CD14-positive monocyte (primary cell): ENCODE measurements at regions not wholly inside any gene's neighbourhood (a gene's known extent, or its start where the extent isn't known, plus 50 kb on each side); places are given as distances from the start of the nearest gene placed in this dataset.

Source experiments
- DNase-seq, 3 donors: peaks; one replicate each; pipeline ENCODE4 v3.0.0-alpha.2; 2011 to 2022
- H2AFZ ChIP-seq: 2 replicates; pipeline ENCODE4 v1.6.0; 2012; ENCODE audit warnings: mild to moderate bottlenecking, low read depth, low read length, inconsistent platforms; ENCODE audit not compliant: insufficient read depth, poor library complexity, severe bottlenecking
- H3K27ac ChIP-seq, 2 donors: 1 replicate in 1 of 2; 2 replicates in 1 of 2; pipeline ENCODE4 v1.5.1; 2012 to 2013; ENCODE audit warnings: low read length in 2 of 2, control low read depth in 1 of 2, inconsistent platforms in 1 of 2, low read depth in 1 of 2, mild to moderate bottlenecking in 1 of 2
- H3K27me3 ChIP-seq, 2 donors: one replicate each; pipeline versions ENCODE4 v1.6.0 to v1.6.1; 2011 to 2013; ENCODE audit warnings: low read length in 2 of 2; ENCODE audit not compliant: control insufficient read depth in 2 of 2, insufficient read depth in 2 of 2
- H3K36me3 ChIP-seq, 2 donors: replicated peaks in 1 of 2; 1 replicate in 1 of 2; 2 replicates in 1 of 2; pipeline versions ENCODE4 v1.5.1 to v1.6.1; 2012 to 2013; ENCODE audit warnings: low read length in 2 of 2, control low read depth in 1 of 2, inconsistent platforms in 1 of 2, mild to moderate bottlenecking in 1 of 2; ENCODE audit not compliant: insufficient read depth in 2 of 2, control insufficient read depth in 1 of 2
- H3K4me1 ChIP-seq, 2 donors: 1 replicate in 1 of 2; 2 replicates in 1 of 2; pipeline versions ENCODE4 v1.5.1 to v1.6.1; 2012 to 2013; ENCODE audit warnings: low read length in 2 of 2, control low read depth in 1 of 2, inconsistent platforms in 1 of 2, mild to moderate bottlenecking in 1 of 2, moderate library complexity in 1 of 2; ENCODE audit not compliant: insufficient read depth in 2 of 2, control insufficient read depth in 1 of 2
- H3K4me2 ChIP-seq: replicated peaks from 2 replicates; pipeline ENCODE3; 2012; ENCODE audit warnings: low read length, moderate library complexity, mild to moderate bottlenecking; ENCODE audit not compliant: poor library complexity, severe bottlenecking; ENCODE audit errors: extremely low read depth
- H3K4me3 ChIP-seq, 3 experiments: fragments of 200-600 bp in 1 of 3; sonication (generic) in 1 of 3; replicated peaks in 1 of 3; 1 replicate in 2 of 3; 2 replicates in 1 of 3; pipeline ENCODE4 v1.5.1; 2011 to 2013; ENCODE audit warnings: low read length in 3 of 3, mild to moderate bottlenecking in 3 of 3, control low read depth in 2 of 3, low read depth in 2 of 3, inconsistent platforms in 1 of 3, moderate library complexity in 1 of 3
- H3K79me2 ChIP-seq: 2 replicates; pipeline ENCODE4 v1.6.0; 2012; ENCODE audit warnings: mild to moderate bottlenecking, control low read depth, inconsistent platforms, low read length, moderate library complexity; ENCODE audit not compliant: insufficient read depth
- H3K9ac ChIP-seq: 2 replicates; pipeline ENCODE4 v1.6.0; 2017; ENCODE audit warnings: low read length, mild to moderate bottlenecking; ENCODE audit not compliant: insufficient read depth, poor library complexity, severe bottlenecking
- H3K9me3 ChIP-seq, 2 donors: replicated peaks in 1 of 2; 1 replicate in 1 of 2; 2 replicates in 1 of 2; pipeline versions ENCODE4 v1.5.1 to v1.6.1; 2012 to 2013; ENCODE audit warnings: low read length in 2 of 2, control low read depth in 1 of 2; ENCODE audit not compliant: control insufficient read depth in 1 of 2, insufficient read depth in 1 of 2
- H4K20me1 ChIP-seq: 2 replicates; pipeline ENCODE4 v1.6.0; 2012; ENCODE audit warnings: mild to moderate bottlenecking, low read length, control low read depth, moderate library complexity; ENCODE audit not compliant: insufficient read depth
- H3K27ac Mint-ChIP-seq, 7 donors: one replicate each; pipeline ENCODE4 v1.8.0; 2020; ENCODE audit warnings: mild to moderate bottlenecking in 7 of 7, mixed read lengths in 7 of 7, moderate library complexity in 6 of 7, inconsistent platforms in 2 of 7
- H3K27me3 Mint-ChIP-seq, 3 donors: one replicate each; pipeline ENCODE4 v1.8.0; 2021 to 2022; ENCODE audit warnings: low read depth in 3 of 3, mild to moderate bottlenecking in 3 of 3, mixed read lengths in 3 of 3, moderate library complexity in 3 of 3, inconsistent platforms in 1 of 3
- H3K36me3 Mint-ChIP-seq, 2 donors: one replicate each; pipeline ENCODE4 v1.8.0; 2020; ENCODE audit warnings: mixed read lengths in 2 of 2, inconsistent platforms in 1 of 2, mild to moderate bottlenecking in 1 of 2
- H3K4me1 Mint-ChIP-seq: one replicate; pipeline ENCODE4 v1.8.0; 2020; ENCODE audit warnings: mild to moderate bottlenecking, mixed read lengths
- H3K4me3 Mint-ChIP-seq, 2 donors: one replicate each; pipeline ENCODE4 v1.8.0; 2020; ENCODE audit warnings: mild to moderate bottlenecking in 2 of 2, mixed read lengths in 2 of 2, moderate library complexity in 1 of 2
- H3K9me3 Mint-ChIP-seq, 7 donors: one replicate each; pipeline ENCODE4 v1.8.0; 2020 to 2022; ENCODE audit warnings: mixed read lengths in 7 of 7, mild to moderate bottlenecking in 6 of 7, moderate library complexity in 6 of 7, inconsistent platforms in 2 of 7
- WGBS: methylation state at CpG from one replicate; pipeline ENCODE4 v1.1.5; 2013; ENCODE audit warnings: missing lambda C conversion rate; ENCODE audit not compliant: insufficient coverage; 5-methylcytosine and 5-hydroxymethylcytosine counted together
- intact Hi-C, 2 donors: fragments of 100-400 bp; cut with micrococcal nuclease; formaldehyde crosslinking; loops; one replicate each; pipeline versions ENCODE4 v1.15.0 to v1.15.1; 2023
- TF ChIP-seq, protein P1 (sequence below): fragments of 200-600 bp; IDR thresholded peaks from one replicate; pipeline ENCODE4 v1.8.0; 2022; ENCODE audit warnings: antibody characterized with exemption, mild to moderate bottlenecking

- H3K9ac ChIP-seq = no peak overlapping the region
- WGBS = no CpG with 5 or more reads among the region's 5 CpGs
- H3K36me3 Mint-ChIP-seq = no peaks in the 10 kb centered on the region
- H3K4me3 ChIP-seq = no peak overlapping the region
- no peaks in the 10 kb centered on the region for H3K9me3 ChIP-seq
- no peaks in the 10 kb centered on the region for H3K79me2 ChIP-seq
- no peak overlapping the region for H3K4me2 ChIP-seq
- TF ChIP-seq, protein P1, sequence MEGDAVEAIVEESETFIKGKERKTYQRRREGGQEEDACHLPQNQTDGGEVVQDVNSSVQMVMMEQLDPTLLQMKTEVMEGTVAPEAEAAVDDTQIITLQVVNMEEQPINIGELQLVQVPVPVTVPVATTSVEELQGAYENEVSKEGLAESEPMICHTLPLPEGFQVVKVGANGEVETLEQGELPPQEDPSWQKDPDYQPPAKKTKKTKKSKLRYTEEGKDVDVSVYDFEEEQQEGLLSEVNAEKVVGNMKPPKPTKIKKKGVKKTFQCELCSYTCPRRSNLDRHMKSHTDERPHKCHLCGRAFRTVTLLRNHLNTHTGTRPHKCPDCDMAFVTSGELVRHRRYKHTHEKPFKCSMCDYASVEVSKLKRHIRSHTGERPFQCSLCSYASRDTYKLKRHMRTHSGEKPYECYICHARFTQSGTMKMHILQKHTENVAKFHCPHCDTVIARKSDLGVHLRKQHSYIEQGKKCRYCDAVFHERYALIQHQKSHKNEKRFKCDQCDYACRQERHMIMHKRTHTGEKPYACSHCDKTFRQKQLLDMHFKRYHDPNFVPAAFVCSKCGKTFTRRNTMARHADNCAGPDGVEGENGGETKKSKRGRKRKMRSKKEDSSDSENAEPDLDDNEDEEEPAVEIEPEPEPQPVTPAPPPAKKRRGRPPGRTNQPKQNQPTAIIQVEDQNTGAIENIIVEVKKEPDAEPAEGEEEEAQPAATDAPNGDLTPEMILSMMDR = no peak
- H3K27me3 Mint-ChIP-seq = peaks cover 3 to 8% (median 6%) of the 10 kb centered on the region in 3 donors
- H3K9me3 Mint-ChIP-seq = peaks cover 0 to 3% (median 0%) of the 10 kb centered on the region in 7 donors
- intact Hi-C loops = no loop called here
- no peak for DNase-seq
- H3K4me3 Mint-ChIP-seq = no peak overlapping the region
- peaks cover 0 to 10% of the 10 kb centered on the region in 2 donors for H3K27me3 ChIP-seq
- no peaks in the 10 kb centered on the region for H4K20me1 ChIP-seq
- H3K4me1 ChIP-seq = no peaks in the 10 kb centered on the region
- no peak overlapping the region for H2AFZ ChIP-seq
- H3K36me3 ChIP-seq = no peaks in the 10 kb centered on the region
- no peak overlapping the region for H3K27ac ChIP-seq
- peaks cover 11% of the 10 kb centered on the region for H3K4me1 Mint-ChIP-seq
- no peak overlapping the region for H3K27ac Mint-ChIP-seq
Measured at GRCh38 chr1:238475712-238476111, 585.0 kb upstream of the ZP4 start.

DNA sequence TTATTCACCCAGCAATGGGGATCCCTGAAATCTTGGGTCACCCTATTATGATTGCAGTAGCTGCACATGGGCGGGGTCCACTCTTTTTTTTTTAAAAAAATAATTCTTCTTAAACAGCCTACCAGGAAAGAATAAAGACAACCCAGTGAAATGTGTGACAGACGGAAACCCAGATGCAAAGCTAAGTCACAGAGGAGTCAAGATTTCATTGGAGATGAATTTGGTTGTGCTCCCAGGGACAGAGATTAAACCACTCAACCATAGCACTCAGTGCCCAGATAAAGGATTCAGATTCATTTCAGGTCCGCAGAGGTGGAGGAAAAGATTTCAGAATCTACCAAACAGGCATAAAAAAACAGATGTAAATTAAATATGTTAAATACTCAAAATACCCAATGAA lies 583.5 kb upstream of the ZP4 start:
- Mint-ChIP-seq H3K9me3 (peaks cover 0 to 3% (median 0%) of the 10 kb centered on the region in 7 donors), H3K4me3 (no peak overlapping the region), H3K27me3 (peaks cover 3 to 7% (median 6%) of the 10 kb centered on the region in 3 donors), H3K36me3 (no peaks in the 10 kb centered on the region), H3K4me1 (peaks cover 5% of the 10 kb centered on the region), H3K27ac (no peak overlapping the region)
- H4K20me1 ChIP-seq = no peaks in the 10 kb centered on the region
- no peaks in the 10 kb centered on the region for H3K79me2 ChIP-seq
- no peak for DNase-seq
- H3K27me3 ChIP-seq = peaks cover 0 to 10% of the 10 kb centered on the region in 2 donors
- H3K4me3 ChIP-seq = no peak overlapping the region
- H2AFZ ChIP-seq = no peak overlapping the region
- H3K36me3 ChIP-seq = no peaks in the 10 kb centered on the region
- no CpG with 5 or more reads among the region's 3 CpGs for WGBS
- H3K9ac ChIP-seq = no peak overlapping the region
- no peaks in the 10 kb centered on the region for H3K4me1 ChIP-seq
- H3K9me3 ChIP-seq = no peaks in the 10 kb centered on the region
- TF ChIP-seq, protein P1 = no peak
- intact Hi-C loops = no loop called here
- H3K27ac ChIP-seq = no peak overlapping the region
- H3K4me2 ChIP-seq = no peak overlapping the region
